ENCODE measurements at regions not wholly inside any gene's neighbourhood (a gene's known extent, or its start where the extent isn't known, plus 50 kb on each side); places are given as distances from the start of the nearest gene placed in this dataset.
"Not testable (repeated sequence)": the region's sequence is repeated elsewhere in the genome, so short reads cannot be mapped to it uniquely, and the experiment has no call there.

DNA sequence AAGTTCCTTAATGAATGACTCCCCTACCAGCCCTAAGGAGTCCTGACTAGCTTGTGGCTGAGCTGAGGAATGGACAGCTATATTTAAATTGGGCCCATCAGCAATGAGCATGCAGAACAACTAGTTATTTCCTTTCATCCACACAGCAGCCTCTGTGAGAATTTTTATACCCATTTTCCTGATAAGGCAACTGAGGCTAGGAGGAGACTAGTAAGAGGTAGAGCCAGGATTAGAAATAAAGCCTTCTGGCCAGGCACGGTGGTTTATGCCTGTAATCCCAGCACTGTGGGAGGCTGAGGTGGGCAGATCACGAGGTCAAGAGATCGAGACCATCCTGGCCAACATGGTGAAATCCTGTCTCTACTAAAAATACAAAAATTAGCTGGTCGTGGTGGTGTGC, 55.9 kb upstream of the CYRIA start:
- H4K20me1 ChIP-seq (ENCODE audit: insufficient read depth); H3K4me3 ChIP-seq (ENCODE audit: low read depth in 2 of 2, low read length in 1 of 2); H3K4me2 ChIP-seq; H3K9me2 ChIP-seq; H3F3A ChIP-seq (replicated peaks; ENCODE audit: insufficient read depth); H3K79me2 ChIP-seq (ENCODE audit: insufficient read depth); H2AFZ ChIP-seq (ENCODE audit: low read depth); H3K4me1 ChIP-seq (ENCODE audit: control insufficient read depth in 1 of 2, insufficient read depth in 2 of 2, low read depth in 1 of 2, low read length in 1 of 2); H3K27me3 ChIP-seq (ENCODE audit: insufficient read depth); H3K36me3 ChIP-seq (replicated peaks in 1 of 2; ENCODE audit: control insufficient read depth in 1 of 2, insufficient read depth in 2 of 2, low read length in 1 of 2); H3K27ac ChIP-seq (ENCODE audit: low read depth in 2 of 2, low read length in 1 of 2); DNase-seq; POLR2A ChIA-PET; H3K9ac ChIP-seq; H3K9me3 ChIP-seq: not testable (repeated sequence)
- 29% methylated on average over 4 of the region's 4 CpGs for WGBS (ENCODE audit: low lambda C conversion rate)
- CTCF ChIA-PET: interaction anchor here (2.1 kb wide), 1 partner anchor 35 kb away, joined by 5 read pairs; no protein-coding TSS in a partner anchor

DNA sequence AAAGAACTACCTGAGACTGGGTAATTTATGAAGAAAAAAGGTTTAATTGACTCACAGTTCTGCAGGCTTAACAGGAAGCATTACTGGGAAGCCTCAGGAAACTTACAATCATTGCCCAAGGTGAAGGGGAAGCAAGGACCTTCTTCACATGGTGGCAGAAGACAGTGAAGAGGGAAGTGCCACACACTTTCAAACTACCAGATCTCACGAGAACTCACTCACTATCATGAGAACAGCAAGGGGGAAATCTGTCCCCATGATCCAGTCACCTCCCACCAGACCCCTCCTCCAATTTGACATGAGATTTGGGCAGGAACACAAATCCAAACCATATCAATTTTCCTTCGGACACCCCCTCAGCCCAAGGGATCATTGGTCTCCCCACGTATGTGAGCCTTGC, 55.1 kb upstream of the CYRIA start:
- H3K9ac ChIP-seq; H3K27ac ChIP-seq (ENCODE audit: low read depth in 2 of 2, low read length in 1 of 2); H4K20me1 ChIP-seq (ENCODE audit: insufficient read depth); H3K79me2 ChIP-seq (ENCODE audit: insufficient read depth); H3K36me3 ChIP-seq (replicated peaks in 1 of 2; ENCODE audit: control insufficient read depth in 1 of 2, insufficient read depth in 2 of 2, low read length in 1 of 2); DNase-seq; POLR2A ChIA-PET; H3K4me1 ChIP-seq (ENCODE audit: control insufficient read depth in 1 of 2, insufficient read depth in 2 of 2, low read depth in 1 of 2, low read length in 1 of 2); H3F3A ChIP-seq (replicated peaks; ENCODE audit: insufficient read depth); H3K27me3 ChIP-seq (ENCODE audit: insufficient read depth); H2AFZ ChIP-seq (ENCODE audit: low read depth); H3K4me3 ChIP-seq (ENCODE audit: low read depth in 2 of 2, low read length in 1 of 2); H3K9me2 ChIP-seq; H3K9me3 ChIP-seq; H3K4me2 ChIP-seq: not testable (repeated sequence)
- CTCF ChIA-PET: interaction anchor here (2.1 kb wide), 1 partner anchor 36 kb away, joined by 5 read pairs; no protein-coding TSS in a partner anchor
- WGBS (ENCODE audit: low lambda C conversion rate): 43% methylated on average over 3 of the region's 3 CpGs

GRCh38 chr2:16719485-16719808, 53.8 kb upstream of the CYRIA start:
- peaks cover 0 to 7% of the 10 kb centered on the region in 2 experiments; a peak in 1 of 4 replicates for H3K4me1 ChIP-seq (ENCODE audit: control insufficient read depth in 1 of 2, insufficient read depth in 2 of 2, low read depth in 1 of 2, low read length in 1 of 2)
- H3K36me3 ChIP-seq (replicated peaks in 1 of 2; ENCODE audit: control insufficient read depth in 1 of 2, insufficient read depth in 2 of 2, low read length in 1 of 2): no peaks in the 10 kb centered on the region
- H3K27ac ChIP-seq (ENCODE audit: low read depth in 2 of 2, low read length in 1 of 2): no peak overlapping the region
- no peaks in the 10 kb centered on the region for H3K79me2 ChIP-seq (ENCODE audit: insufficient read depth)
- ChIA-PET POLR2A (no interaction called here), CTCF (interaction anchor here (1.2 kb wide), 1 partner anchor 106 kb away, joined by 3 read pairs; no protein-coding TSS in a partner anchor)
- no peak overlapping the region for H2AFZ ChIP-seq (ENCODE audit: low read depth)
- TF ChIP-seq FOSL2 (IDR thresholded peaks at IDR 0.05; ENCODE audit: borderline replicate concordance, low read depth) (no peak), GATA2 (CRISPR knock-in tag; IDR thresholded peaks at IDR 0.05) (no peak), SIN3A (IDR thresholded peaks at IDR 0.05; ENCODE audit: borderline replicate concordance, low read depth, low read length) (no peak), SMC3 (IDR thresholded peaks at IDR 0.05; ENCODE audit: low read depth, low read length) (no peak), TAF1 (IDR thresholded peaks at IDR 0.05; ENCODE audit: borderline replicate concordance, low read depth, low read length) (no peak), IRF3 (IDR thresholded peaks at IDR 0.05; ENCODE audit: low read depth, low read length) (no peak), NFIC (IDR thresholded peaks at IDR 0.05; ENCODE audit: borderline replicate concordance) (no peak), ELF1 (IDR thresholded peaks at IDR 0.05) (no peak), RFX5 (IDR thresholded peaks at IDR 0.05; ENCODE audit: low read length) (no peak), CHD2 (IDR thresholded peaks at IDR 0.05; ENCODE audit: low read length, partially characterized antibody) (no peak), EP300 (IDR thresholded peaks at IDR 0.05; ENCODE audit: borderline replicate concordance in 1 of 2, low read depth in 1 of 2, low read length in 1 of 2) (no peak), TEAD4 (IDR thresholded peaks at IDR 0.05; ENCODE audit: borderline replicate concordance, insufficient read depth) (no peak), EZH2phosphoT487 (IDR thresholded peaks at IDR 0.05; ENCODE audit: borderline replicate concordance, low read depth) (no peak), FOXM1 (IDR thresholded peaks at IDR 0.05; ENCODE audit: low read depth) (no peak)
- TF ChIP-seq, protein P1, sequence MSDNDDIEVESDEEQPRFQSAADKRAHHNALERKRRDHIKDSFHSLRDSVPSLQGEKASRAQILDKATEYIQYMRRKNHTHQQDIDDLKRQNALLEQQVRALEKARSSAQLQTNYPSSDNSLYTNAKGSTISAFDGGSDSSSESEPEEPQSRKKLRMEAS (IDR thresholded peaks at IDR 0.05; ENCODE audit: low read depth): no peak
- TF ChIP-seq, protein P2, sequence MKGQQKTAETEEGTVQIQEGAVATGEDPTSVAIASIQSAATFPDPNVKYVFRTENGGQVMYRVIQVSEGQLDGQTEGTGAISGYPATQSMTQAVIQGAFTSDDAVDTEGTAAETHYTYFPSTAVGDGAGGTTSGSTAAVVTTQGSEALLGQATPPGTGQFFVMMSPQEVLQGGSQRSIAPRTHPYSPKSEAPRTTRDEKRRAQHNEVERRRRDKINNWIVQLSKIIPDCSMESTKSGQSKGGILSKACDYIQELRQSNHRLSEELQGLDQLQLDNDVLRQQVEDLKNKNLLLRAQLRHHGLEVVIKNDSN (IDR thresholded peaks at IDR 0.05; ENCODE audit: borderline replicate concordance, low read depth): no peak
- H3K27me3 ChIP-seq (ENCODE audit: insufficient read depth): no peaks in the 10 kb centered on the region
- H3K4me3 ChIP-seq (ENCODE audit: low read depth in 2 of 2, low read length in 1 of 2): no peak overlapping the region
- H3K9me3 ChIP-seq: no peaks in the 10 kb centered on the region
- no peak overlapping the region for H3K9ac ChIP-seq
- WGBS (ENCODE audit: low lambda C conversion rate): 42% methylated on average over 3 of the region's 3 CpGs
- no peaks in the 10 kb centered on the region for H4K20me1 ChIP-seq (ENCODE audit: insufficient read depth)
- H3F3A ChIP-seq (replicated peaks; ENCODE audit: insufficient read depth): no peaks in the 10 kb centered on the region
- H3K4me2 ChIP-seq: no peak overlapping the region
- H3K9me2 ChIP-seq: no peaks in the 10 kb centered on the region
- DNase-seq: no peak
